ENCODE measurements at regions not wholly inside any gene's neighbourhood (a gene's known extent, or its start where the extent isn't known, plus 50 kb on each side); places are given as distances from the start of the nearest gene placed in this dataset.

GRCh38 chrX:46255046-46255445, 290.2 kb downstream of the ZNF674 start:
- no peak for TF ChIP-seq CTCF (IDR thresholded peaks at IDR 0.05; ENCODE audit: borderline replicate concordance, control extremely low read depth, extremely low read depth, insufficient read depth, missing control alignments)
- DNase-seq (ENCODE audit: low spot score) = no peak

GRCh38 chrX:46254641-46255040, 290.6 kb downstream of the ZNF674 start:
- TF ChIP-seq CTCF (IDR thresholded peaks at IDR 0.05; ENCODE audit: borderline replicate concordance, control extremely low read depth, extremely low read depth, insufficient read depth, missing control alignments) = no peak
- in situ Hi-C loops (cut with MboI; ENCODE audit: low sequenced_read_pairs, unreplicated experiment) = no loop called here
- DNase-seq (ENCODE audit: low spot score) = no peak

More at GRCh38 chrX:46255046-46255445, 290.2 kb downstream of the ZNF674 start:
- in situ Hi-C loops (cut with MboI; ENCODE audit: low sequenced_read_pairs, unreplicated experiment) = no loop called here

GRCh38 chrX:46251755-46252154, 293.5 kb downstream of the ZNF674 start:
- no peak for DNase-seq (ENCODE audit: low spot score)
- in situ Hi-C loops (cut with MboI; ENCODE audit: low sequenced_read_pairs, unreplicated experiment) = no loop called here
- no peak for TF ChIP-seq CTCF (IDR thresholded peaks at IDR 0.05; ENCODE audit: borderline replicate concordance, control extremely low read depth, extremely low read depth, insufficient read depth, missing control alignments)

- in situ Hi-C loops (cut with MboI; ENCODE audit: low sequenced_read_pairs, unreplicated experiment) = no loop called here
Observed at GRCh38 chrX:46250151-46250550, 295.1 kb downstream of the ZNF674 start.

GRCh38 chrX:46247456-46247855, 297.8 kb downstream of the ZNF674 start:
- no peak for DNase-seq (ENCODE audit: low spot score)
- TF ChIP-seq CTCF (IDR thresholded peaks at IDR 0.05; ENCODE audit: borderline replicate concordance, control extremely low read depth, extremely low read depth, insufficient read depth, missing control alignments) = no peak
- in situ Hi-C loops (cut with MboI; ENCODE audit: low sequenced_read_pairs, unreplicated experiment) = no loop called here

More at GRCh38 chrX:46250151-46250550, 295.1 kb downstream of the ZNF674 start:
- no peak for TF ChIP-seq CTCF (IDR thresholded peaks at IDR 0.05; ENCODE audit: borderline replicate concordance, control extremely low read depth, extremely low read depth, insufficient read depth, missing control alignments)
- no peak for DNase-seq (ENCODE audit: low spot score)

- TF ChIP-seq CTCF (IDR thresholded peaks at IDR 0.05; ENCODE audit: borderline replicate concordance, control extremely low read depth, extremely low read depth, insufficient read depth, missing control alignments) = no peak
- DNase-seq (ENCODE audit: low spot score) = no peak
- in situ Hi-C loops (cut with MboI; ENCODE audit: low sequenced_read_pairs, unreplicated experiment) = no loop called here
Observed at GRCh38 chrX:46244451-46244850, 300.8 kb downstream of the ZNF674 start.

GRCh38 chrX:46236411-46236810, 308.8 kb downstream of the ZNF674 start:
- DNase-seq (ENCODE audit: low spot score) = no peak
- in situ Hi-C loops (cut with MboI; ENCODE audit: low sequenced_read_pairs, unreplicated experiment) = no loop called here
- no peak for TF ChIP-seq CTCF (IDR thresholded peaks at IDR 0.05; ENCODE audit: borderline replicate concordance, control extremely low read depth, extremely low read depth, insufficient read depth, missing control alignments)
